ENCODE measurements at regions not wholly inside any gene's neighbourhood (a gene's known extent, or its start where the extent isn't known, plus 50 kb on each side); places are given as distances from the start of the nearest gene placed in this dataset.
"Not testable (repeated sequence)": the region's sequence is repeated elsewhere in the genome, so short reads cannot be mapped to it uniquely, and the experiment has no call there.

DNA sequence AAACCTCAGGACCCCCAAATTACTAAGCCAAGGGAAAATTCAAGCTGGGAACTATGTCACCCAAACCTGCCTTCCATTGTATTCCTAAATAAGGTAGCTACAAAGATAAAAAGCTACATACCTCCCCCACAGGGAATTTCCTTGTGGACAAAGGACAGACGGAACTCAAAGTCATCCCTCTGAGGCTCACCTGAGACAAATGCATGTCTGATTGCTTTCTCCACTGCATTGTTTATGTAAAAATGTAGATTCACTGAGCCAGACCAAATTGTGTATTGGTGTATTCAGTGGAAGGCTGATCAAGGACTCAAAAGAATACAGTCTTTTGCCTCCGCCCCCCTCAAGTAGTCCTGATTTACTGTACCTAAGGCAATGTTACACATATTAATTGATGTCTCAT is 80.5 kb upstream of the NOX4 start:
- TF ChIP-seq, protein P1, sequence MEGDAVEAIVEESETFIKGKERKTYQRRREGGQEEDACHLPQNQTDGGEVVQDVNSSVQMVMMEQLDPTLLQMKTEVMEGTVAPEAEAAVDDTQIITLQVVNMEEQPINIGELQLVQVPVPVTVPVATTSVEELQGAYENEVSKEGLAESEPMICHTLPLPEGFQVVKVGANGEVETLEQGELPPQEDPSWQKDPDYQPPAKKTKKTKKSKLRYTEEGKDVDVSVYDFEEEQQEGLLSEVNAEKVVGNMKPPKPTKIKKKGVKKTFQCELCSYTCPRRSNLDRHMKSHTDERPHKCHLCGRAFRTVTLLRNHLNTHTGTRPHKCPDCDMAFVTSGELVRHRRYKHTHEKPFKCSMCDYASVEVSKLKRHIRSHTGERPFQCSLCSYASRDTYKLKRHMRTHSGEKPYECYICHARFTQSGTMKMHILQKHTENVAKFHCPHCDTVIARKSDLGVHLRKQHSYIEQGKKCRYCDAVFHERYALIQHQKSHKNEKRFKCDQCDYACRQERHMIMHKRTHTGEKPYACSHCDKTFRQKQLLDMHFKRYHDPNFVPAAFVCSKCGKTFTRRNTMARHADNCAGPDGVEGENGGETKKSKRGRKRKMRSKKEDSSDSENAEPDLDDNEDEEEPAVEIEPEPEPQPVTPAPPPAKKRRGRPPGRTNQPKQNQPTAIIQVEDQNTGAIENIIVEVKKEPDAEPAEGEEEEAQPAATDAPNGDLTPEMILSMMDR (IDR thresholded peaks at IDR 0.05; ENCODE audit: low read depth, low read length) = not testable (repeated sequence)
- not testable (repeated sequence) for TF ChIP-seq EZH2phosphoT487 (IDR thresholded peaks at IDR 0.05; ENCODE audit: low read depth)
